ENCODE measurements at regions not wholly inside any gene's neighbourhood (a gene's known extent, or its start where the extent isn't known, plus 50 kb on each side); places are given as distances from the start of the nearest gene placed in this dataset.

GRCh38 chr14:97575677-97576076 lies 778.5 kb downstream of the VRK1 start:
- no peak overlapping the region for H3K4me3 ChIP-seq (ENCODE audit: low read depth, low read length)
- H3K36me3 ChIP-seq (ENCODE audit: control insufficient read depth, insufficient read depth, low read length), result no peaks in the 10 kb centered on the region
- ChIA-PET POLR2A (no interaction called here), CTCF (no interaction called here)
- no peaks in the 10 kb centered on the region for H3K27me3 ChIP-seq (ENCODE audit: control insufficient read depth, insufficient read depth, low read length)
- no peak for DNase-seq (ENCODE audit: low read depth)
- TF ChIP-seq CTCF (IDR thresholded peaks at IDR 0.05; ENCODE audit: insufficient read depth, low read depth, low read length), result no peak

DNA sequence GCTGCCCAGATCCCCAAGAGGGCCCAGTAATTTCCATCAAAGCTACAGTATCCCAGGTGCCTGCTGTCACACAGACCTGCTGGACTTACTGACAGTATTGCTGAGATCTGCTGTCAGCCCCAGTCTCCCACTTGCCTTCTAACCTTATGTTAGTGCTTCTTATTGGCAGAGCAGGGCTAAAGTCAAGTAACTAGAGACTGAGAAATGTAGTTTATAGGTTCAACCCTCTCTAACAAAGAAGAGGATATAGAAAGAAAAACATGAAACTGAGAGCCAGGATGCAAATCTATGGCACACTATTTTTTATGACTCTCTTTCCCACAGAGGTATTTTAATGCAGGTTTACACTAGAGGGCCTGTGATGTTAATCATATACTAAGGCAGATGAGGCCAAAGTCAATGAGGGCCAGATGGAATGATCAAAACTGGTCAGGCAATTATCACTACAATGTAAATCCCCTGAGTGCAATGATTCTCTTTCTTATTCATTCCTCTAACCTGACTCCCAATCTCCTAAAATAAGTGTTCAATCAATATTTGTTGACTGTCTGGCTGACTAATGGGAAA lies 781.9 kb downstream of the VRK1 start:
- no peak for TF ChIP-seq CTCF (IDR thresholded peaks at IDR 0.05; ENCODE audit: insufficient read depth, low read depth, low read length)
- H3K36me3 ChIP-seq (ENCODE audit: control insufficient read depth, insufficient read depth, low read length), result no peaks in the 10 kb centered on the region
- DNase-seq (ENCODE audit: low read depth), result no peak
- ChIA-PET POLR2A (no interaction called here), CTCF (no interaction called here)
- H3K27me3 ChIP-seq (ENCODE audit: control insufficient read depth, insufficient read depth, low read length), result no peaks in the 10 kb centered on the region
- no peak overlapping the region for H3K4me3 ChIP-seq (ENCODE audit: low read depth, low read length)

GRCh38 chr14:97581016-97581415 lies 783.8 kb downstream of the VRK1 start:
- CTCF ChIA-PET, result no interaction called here
- DNase-seq (ENCODE audit: low read depth), result no peak
- TF ChIP-seq CTCF (IDR thresholded peaks at IDR 0.05; ENCODE audit: insufficient read depth, low read depth, low read length), result no peak

DNA sequence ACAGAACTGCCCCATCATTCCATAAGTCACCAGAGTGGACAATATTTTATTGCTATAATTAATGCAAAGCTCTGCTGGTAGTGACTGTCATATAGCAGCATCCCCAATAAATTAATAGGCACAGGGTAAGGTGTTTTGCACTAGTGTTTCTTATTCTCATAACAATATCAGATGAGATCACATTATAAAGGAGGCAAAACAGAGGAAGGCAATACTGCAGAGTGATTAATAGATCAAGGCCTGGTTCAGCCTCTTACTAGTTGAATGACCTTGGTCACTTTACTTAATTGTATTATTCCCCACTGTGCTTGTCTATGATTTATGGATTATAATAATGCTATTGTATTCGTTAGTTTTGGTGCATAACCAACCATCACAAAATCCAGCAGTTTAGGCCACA lies 784.8 kb downstream of the VRK1 start:
- ChIA-PET POLR2A (no interaction called here), CTCF (no interaction called here)
- no peaks in the 10 kb centered on the region for H3K27me3 ChIP-seq (ENCODE audit: control insufficient read depth, insufficient read depth, low read length)
- no peaks in the 10 kb centered on the region for H3K36me3 ChIP-seq (ENCODE audit: control insufficient read depth, insufficient read depth, low read length)
- TF ChIP-seq CTCF (IDR thresholded peaks at IDR 0.05; ENCODE audit: insufficient read depth, low read depth, low read length), result no peak
- DNase-seq (ENCODE audit: low read depth), result no peak
- H3K4me3 ChIP-seq (ENCODE audit: low read depth, low read length), result no peak overlapping the region

More at GRCh38 chr14:97581016-97581415, 783.8 kb downstream of the VRK1 start:
- H3K36me3 ChIP-seq (ENCODE audit: control insufficient read depth, insufficient read depth, low read length), result no peaks in the 10 kb centered on the region
- no peak overlapping the region for H3K4me3 ChIP-seq (ENCODE audit: low read depth, low read length)
- no peaks in the 10 kb centered on the region for H3K27me3 ChIP-seq (ENCODE audit: control insufficient read depth, insufficient read depth, low read length)
- POLR2A ChIA-PET, result no interaction called here

- H3K27me3 ChIP-seq (ENCODE audit: control insufficient read depth, insufficient read depth, low read length), result no peaks in the 10 kb centered on the region
- ChIA-PET POLR2A (no interaction called here), CTCF (no interaction called here)
- DNase-seq (ENCODE audit: low read depth), result no peak
- no peak for TF ChIP-seq CTCF (IDR thresholded peaks at IDR 0.05; ENCODE audit: insufficient read depth, low read depth, low read length)
- H3K36me3 ChIP-seq (ENCODE audit: control insufficient read depth, insufficient read depth, low read length), result no peaks in the 10 kb centered on the region
- H3K4me3 ChIP-seq (ENCODE audit: low read depth, low read length), result no peak overlapping the region
Measured at GRCh38 chr14:97584528-97584927, 787.3 kb downstream of the VRK1 start.
